Stimulated activated CD4-positive, alpha-beta T cell treated with anti-CD3 and anti-CD28 coated beads, Interleukin-1b, Interleukin-23, amount 100 ng/mL, for 24 hours (primary cell): ENCODE measurements at regions not wholly inside any gene's neighbourhood (a gene's known extent, or its start where the extent isn't known, plus 50 kb on each side); places are given as distances from the start of the nearest gene placed in this dataset.
"Not testable (repeated sequence)": the region's sequence is repeated elsewhere in the genome, so short reads cannot be mapped to it uniquely, and the experiment has no call there.

Experiments used
- DNase-seq, 4 experiments: peaks; one replicate each; pipeline ENCODE4 v3.0.0-alpha.2; 2020; ENCODE audit warnings: low read depth in 4 of 4, low spot score in 1 of 4

DNA sequence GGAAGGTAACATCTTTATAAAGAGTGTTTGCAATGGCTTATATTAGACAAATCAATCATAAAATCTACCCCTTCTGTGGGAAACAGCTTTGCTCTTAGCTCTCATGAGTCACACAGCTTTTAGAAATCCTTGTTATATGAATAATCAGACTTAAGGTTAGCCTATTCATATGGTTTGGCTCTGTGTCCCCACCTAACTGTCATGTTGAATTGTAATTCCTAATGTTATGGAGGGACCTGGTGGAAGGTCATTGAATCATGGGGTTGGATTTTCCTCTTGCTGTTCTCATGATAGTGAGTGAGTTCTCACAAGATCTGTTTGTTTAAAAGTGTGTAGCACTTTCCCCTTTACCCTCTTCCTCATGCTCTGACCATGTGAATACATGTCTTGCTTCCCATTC is 704.2 kb upstream of the KLHL1 start:
- no peak for DNase-seq

GRCh38 chr13:70809588-70809987 is 701.3 kb upstream of the KLHL1 start:
- no peak for DNase-seq

- DNase-seq: no peak
Observed at GRCh38 chr13:70798385-70798784, 690.1 kb upstream of the KLHL1 start.

- DNase-seq: no peak
Observed at GRCh38 chr13:70795484-70795883, 687.2 kb upstream of the KLHL1 start.

- no peak for DNase-seq
Observed at GRCh38 chr13:70792121-70792520, 683.9 kb upstream of the KLHL1 start.

DNA sequence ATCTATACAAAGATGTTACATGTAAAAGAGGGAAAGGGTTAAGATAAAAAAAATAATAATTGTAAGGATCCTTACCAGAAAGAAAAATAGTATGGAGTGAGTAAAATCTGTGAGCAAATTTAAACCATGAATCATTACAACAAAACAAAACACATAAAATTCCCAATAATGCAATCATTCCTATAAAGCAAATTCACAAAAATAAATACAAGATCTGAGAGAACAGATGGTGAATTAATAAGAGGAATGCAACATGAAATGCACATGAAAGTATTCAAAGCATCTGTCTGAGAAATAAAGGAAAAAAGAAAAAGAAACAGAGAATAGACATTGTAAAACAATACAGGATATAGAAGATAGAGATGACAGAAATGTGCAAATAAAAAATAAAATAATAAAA is 681.5 kb upstream of the KLHL1 start:
- DNase-seq: no peak

GRCh38 chr13:70788074-70788473 is 679.8 kb upstream of the KLHL1 start:
- DNase-seq: no peak

- no peak for DNase-seq
Observed at GRCh38 chr13:70784207-70784989, 676.1 kb upstream of the KLHL1 start.

DNA sequence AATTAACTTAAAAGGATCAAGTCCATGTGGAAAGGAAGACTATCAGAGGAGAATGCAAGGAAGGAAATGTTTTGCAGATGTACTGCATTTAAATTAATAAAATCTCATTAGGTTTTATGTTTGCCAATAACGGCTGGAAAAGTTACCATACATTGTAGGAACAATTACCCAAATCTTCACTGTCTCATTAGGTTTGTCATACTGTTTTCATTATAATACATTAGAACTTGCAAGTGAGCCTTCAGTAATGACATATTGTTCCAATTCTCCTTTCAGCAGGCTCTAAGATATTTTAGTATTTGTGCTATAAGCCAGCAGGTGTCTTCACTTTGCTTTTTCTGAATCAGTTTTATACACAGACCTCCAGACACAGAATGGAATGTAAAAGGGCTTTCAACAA is 661.6 kb upstream of the KLHL1 start:
- no peak for DNase-seq

- no peak for DNase-seq
Observed at GRCh38 chr13:70758932-70759331, 650.7 kb upstream of the KLHL1 start.

DNA sequence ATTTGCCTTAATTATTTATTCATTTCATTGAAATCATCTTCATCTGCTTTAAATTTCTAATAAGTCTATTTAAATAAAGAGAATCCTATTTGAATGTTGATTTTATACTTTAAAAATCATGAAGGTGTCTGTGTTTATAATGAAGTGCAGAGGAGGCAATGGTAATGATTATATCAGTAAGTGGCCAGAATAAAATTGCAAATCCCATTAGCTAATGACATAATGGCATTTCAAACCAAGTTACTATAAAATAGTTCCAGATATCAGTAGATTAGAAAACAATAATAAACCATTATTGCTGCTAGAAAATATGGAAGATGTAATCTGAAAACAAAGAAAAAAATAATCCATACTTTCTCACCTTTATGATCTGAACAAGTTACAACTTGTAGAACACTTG is 647.8 kb upstream of the KLHL1 start:
- no peak for DNase-seq

DNA sequence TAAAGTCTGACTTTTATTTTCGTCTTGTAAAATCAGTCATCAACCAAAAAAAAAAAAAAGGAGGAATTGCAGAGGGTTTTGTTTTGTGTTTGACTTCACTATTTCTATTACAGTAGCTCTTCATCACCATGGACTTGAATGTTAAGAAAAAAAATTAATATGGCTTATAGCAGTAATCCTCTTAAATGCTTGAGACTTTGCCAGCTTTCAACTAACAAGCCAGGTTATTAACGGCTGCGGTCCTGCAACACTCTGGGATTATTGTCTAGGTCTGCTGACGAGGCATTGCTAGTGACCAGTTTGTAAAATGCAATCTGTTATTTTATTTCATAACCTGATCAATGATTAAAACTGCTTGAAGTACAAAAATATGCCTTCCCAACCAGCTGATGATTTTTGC is 647.2 kb upstream of the KLHL1 start:
- no peak for DNase-seq

- DNase-seq: no peak
Observed at GRCh38 chr13:70747262-70747661, 639.0 kb upstream of the KLHL1 start.

GRCh38 chr13:70746469-70746868 is 638.2 kb upstream of the KLHL1 start:
- DNase-seq: not testable (repeated sequence)

- no peak for DNase-seq
Observed at GRCh38 chr13:70736622-70737317, 628.5 kb upstream of the KLHL1 start.

DNA sequence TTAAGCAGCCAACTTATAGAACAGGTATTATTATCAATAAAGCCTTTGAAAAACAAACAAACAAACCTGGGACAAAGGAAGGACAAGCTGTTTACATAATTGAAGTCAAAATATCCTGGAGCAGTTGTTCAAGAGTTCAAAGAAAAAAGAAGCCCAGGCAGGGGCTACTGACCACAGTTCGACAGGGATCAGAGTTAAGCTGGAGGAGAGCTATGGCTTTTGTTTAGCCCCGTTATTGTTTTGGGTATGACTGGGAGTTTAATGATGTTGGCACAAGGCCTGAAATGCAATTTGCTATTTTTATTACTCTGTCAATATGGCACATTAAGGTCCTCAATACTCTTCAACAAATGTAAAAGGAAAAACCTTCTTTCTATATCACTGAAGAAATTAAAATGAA is 624.4 kb upstream of the KLHL1 start:
- DNase-seq: no peak

DNA sequence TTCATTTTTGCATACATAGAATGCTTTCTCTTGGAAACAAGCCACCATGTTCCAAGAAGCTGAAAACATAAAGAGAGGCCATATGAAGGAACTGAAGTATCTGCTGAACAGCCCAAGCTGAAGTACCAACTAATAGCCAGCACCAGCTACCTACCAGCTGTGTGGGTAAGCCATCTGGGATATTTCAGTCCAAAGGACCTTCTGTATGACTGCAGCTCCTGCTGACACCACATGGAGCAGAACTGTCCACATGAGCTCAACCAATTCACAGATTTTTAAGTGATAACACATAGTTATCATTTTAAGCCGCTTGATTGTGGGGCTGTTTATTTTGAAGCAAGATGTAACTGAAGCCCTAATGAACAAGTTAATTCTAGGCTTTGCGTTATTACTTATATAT is 621.1 kb upstream of the KLHL1 start:
- no peak for DNase-seq

- no peak for DNase-seq
Observed at GRCh38 chr13:70723732-70724131, 615.5 kb upstream of the KLHL1 start.

- DNase-seq: no peak
Observed at GRCh38 chr13:70720386-70720785, 612.1 kb upstream of the KLHL1 start.

DNA sequence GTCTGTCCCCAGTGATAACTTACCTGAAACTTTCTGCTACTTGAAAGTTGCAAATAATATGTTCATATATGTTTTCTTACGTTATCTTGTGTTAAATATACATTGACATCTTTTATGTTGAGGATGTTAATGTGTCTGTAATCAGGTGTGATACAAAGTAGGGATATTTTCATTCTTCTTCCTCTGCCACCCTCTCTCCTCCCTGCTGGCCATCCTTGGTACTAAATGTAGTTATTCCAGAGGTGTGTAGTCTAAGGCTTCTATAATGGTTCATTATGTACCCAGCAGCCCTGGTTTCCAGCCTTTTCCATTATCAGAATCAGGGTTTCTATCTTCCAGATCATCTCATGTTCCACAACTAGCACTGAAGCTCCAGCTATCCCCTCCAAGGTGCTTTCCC is 606.7 kb upstream of the KLHL1 start:
- no peak for DNase-seq

GRCh38 chr13:70708775-70709174 is 600.5 kb upstream of the KLHL1 start:
- no peak for DNase-seq

DNA sequence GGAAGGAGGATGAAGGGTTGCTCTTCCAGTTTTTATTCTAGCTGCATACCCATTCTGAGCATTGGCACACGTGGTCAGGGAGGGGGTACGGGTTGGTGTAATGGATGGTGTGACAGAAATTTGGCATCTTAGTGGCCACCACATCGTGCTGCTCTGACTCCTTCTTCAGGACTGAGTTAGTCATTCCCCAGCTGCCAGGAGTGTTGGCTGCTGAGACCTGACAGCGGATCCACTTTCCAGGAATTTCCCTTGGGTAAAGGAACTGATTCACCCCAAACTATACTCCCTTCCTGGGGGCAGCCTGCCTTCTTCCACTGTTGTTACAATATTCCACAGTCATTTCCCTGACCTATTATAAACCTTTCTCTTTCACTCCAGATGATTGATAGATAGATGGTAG is 595.5 kb upstream of the KLHL1 start:
- DNase-seq: no peak
